ENCODE measurements at regions not wholly inside any gene's neighbourhood (a gene's known extent, or its start where the extent isn't known, plus 50 kb on each side); places are given as distances from the start of the nearest gene placed in this dataset.
"Not testable (repeated sequence)": the region's sequence is repeated elsewhere in the genome, so short reads cannot be mapped to it uniquely, and the experiment has no call there.

GRCh38 chr5:96124589-96124988, 162.9 kb upstream of the ELL2 start:
- no peak for DNase-seq

DNA sequence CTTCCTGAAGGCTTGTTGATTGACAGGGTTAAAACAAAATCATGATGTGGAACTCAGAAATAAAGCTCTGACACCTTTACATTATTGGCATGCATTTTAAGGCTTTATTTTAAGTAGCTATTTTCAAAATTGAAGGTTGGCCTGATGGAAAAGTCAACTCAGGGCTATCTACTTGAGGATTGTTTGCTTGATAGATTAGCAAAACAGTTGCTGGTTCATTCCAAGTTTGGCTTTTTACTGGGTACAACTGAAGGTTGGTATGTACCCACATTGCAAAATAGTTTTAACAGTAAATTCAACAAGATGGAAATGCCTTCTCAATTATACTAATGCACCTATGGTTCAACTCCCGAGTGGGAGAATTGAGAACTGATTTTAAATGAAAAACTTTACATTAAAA, 161.8 kb upstream of the ELL2 start:
- no peak for DNase-seq

- no peak for DNase-seq
Observed at GRCh38 chr5:96121364-96121763, 159.7 kb upstream of the ELL2 start.

- DNase-seq = no peak
Observed at GRCh38 chr5:96120120-96120519, 158.5 kb upstream of the ELL2 start.

DNA sequence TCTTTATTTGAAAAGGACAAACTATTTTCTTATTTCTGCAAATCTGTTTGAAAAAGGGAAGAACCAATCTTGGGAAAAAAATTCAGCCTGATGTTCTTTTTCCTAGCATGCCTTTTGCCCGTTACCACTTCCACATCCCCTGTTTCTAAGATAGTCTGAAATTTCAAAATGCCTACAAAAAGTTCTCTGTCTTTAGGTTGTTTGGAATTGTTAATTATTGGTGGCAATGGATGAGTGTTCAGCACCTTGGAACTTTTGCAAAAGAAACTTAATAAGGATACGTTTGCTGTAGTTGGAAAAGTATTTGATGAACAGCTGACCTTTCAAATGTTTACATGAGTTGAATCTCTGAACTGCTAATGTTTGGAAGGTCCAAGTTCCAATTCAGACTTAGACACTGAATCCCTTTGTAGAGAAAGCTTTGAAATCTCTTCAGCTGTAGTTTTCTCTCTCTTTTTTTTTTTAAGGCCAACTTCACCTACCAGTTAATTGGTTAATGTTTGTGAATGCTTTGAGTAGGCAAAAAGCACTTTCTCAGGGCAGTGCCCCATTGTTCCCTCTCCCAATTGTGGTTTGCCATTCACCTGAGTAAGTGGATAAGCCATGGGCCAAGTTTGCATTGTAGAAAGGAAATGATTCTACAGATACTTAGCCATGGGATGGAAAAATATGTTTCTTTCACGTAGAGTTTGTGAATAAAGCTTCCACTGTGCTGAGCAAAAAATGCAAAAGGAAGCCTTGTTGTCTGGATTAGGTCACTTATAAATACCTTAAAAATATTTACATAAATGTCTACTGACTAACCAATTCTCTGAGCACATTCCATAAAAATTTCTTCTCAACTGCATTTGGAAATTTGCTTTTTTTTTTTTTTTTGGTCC, 156.4 kb upstream of the ELL2 start:
- no peak for DNase-seq

DNA sequence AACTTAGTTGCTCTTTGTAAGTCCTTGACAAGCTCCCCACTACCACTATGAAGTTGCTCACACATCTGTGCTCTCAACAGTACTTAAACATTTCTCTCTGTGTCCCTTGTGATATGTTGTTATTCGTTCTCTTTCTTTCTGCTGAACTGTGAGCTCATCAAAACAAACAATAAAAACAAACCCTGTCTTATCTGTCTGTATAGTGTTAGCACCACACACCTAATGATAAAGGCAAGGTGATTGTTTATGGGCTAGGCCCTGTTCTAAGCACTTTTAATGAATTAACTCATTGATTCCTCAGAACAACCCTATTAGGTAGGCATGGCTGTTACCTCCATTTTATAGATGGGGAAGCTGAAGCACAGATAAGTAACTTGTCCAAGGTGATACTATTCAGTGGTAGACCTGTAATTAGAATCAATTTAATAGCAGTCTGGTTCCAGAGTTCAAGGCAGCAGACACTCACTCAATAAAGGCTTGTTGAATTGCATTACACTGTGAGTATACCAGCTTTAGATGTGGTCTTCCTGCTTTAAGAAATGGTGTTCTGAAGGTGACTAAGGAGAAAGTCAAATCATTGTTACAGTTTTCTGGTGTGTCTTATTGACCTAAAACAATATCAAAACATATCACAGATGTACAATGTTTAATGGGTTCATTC, 153.6 kb upstream of the ELL2 start:
- DNase-seq = peak in 1 of 5 experiments; percentile 5

- peak in 1 of 5 experiments; percentile 60 for DNase-seq
Observed at GRCh38 chr5:96114736-96115135, 153.1 kb upstream of the ELL2 start.

DNA sequence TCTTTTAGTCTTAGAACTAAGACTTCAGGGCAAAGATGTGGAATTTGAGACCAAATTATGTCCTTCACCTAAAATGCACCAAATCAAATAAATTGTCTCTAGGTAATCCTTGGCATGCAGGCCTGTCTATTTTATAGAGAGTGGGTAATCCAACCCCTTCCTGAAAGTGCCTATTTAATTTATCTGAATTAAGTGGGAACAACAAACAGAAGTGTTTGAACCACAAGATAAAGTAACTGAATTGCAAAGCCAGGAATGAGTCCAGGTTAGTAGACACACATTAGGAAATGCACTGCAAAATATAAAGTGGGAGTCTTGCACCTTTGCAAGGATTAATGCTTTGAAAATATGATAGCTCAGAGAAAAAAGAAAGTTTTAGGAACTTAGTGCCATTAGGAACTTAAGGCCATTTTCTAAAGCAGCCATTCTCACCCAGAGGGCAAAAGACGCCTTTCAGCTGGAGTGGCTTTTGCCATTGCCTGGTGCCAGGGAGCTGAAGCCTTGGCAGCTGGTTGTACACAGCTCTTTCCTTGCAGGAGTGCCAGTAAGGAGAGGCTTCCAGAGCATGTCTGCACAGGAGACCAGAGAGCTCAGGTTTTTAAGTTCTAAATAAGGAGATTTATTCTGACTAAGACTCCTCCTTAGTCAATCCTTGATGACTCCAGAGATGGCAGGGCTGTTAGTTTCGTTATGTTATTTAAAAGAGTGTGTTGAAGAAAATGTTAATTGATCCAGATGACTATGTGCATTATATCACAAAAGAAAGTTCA, 151.7 kb upstream of the ELL2 start:
- peak in 1 of 5 experiments; percentile 23 for DNase-seq

DNA sequence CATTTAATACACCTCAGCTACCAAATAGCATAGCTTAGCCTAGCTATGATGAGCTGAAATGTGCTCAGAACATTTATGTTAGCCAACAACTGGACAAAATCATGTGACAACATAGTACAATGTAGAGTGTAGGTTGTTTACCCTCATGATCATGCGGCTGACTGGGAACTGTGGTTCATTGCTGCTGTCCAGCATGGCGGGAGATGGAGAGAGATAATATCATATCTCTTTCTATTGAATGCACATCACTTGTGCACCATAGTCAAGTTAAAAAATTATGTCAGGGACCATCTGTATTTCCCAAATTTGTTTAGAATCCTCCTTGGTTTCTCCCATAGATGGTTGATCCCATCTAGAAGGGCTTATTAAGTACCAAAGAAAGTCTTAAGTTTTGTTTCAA, 151.1 kb upstream of the ELL2 start:
- peak in 1 of 5 experiments; percentile 7 for DNase-seq

GRCh38 chr5:96112123-96112670, 150.5 kb upstream of the ELL2 start:
- no peak for DNase-seq

- peak in 1 of 5 experiments; percentile 40 for DNase-seq
Observed at GRCh38 chr5:96111080-96111756, 149.6 kb upstream of the ELL2 start.

DNA sequence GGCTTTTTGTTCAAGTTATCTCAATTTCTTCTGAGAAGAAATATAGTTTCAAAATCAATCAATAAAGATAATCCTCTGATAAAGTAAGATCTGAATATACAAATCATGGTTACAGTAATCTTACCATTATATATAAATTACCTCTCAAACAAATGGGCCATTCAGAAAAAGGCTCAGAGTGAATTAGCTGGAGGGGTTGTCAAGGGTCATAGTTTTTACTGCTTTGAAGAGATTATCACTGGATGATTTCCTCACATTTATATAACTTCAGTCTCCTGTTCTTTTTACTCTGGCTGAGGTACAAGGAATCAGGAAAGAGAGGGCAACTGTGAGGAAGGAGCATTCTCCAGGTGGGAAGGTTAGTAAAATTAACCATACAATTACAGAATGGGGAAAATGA, 148.6 kb upstream of the ELL2 start:
- peak in 1 of 5 experiments; percentile 16 for DNase-seq

DNA sequence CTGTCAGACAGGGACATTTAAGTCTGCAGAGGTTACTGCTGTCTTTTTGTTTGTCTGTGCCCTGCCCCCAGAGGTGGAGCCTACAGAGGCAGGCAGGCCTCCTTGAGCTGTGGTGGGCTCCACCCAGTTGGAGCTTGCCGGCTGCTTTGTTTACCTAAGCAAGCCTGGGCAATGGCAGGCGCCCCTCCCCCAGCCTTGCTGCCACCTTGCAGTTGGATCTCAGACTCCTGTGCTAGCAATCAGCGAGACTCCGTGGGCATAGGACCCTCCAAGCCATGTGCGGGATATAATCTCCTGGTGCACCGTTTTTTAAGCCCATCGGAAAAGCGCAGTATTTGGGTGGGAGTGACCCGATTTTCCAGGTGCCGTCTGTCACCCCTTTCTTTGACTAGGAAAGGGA, 147.0 kb upstream of the ELL2 start:
- DNase-seq = not testable (repeated sequence)

GRCh38 chr5:96103829-96104228, 142.2 kb upstream of the ELL2 start:
- not testable (repeated sequence) for DNase-seq

GRCh38 chr5:96101358-96102089, 139.9 kb upstream of the ELL2 start:
- no peak for DNase-seq

DNA sequence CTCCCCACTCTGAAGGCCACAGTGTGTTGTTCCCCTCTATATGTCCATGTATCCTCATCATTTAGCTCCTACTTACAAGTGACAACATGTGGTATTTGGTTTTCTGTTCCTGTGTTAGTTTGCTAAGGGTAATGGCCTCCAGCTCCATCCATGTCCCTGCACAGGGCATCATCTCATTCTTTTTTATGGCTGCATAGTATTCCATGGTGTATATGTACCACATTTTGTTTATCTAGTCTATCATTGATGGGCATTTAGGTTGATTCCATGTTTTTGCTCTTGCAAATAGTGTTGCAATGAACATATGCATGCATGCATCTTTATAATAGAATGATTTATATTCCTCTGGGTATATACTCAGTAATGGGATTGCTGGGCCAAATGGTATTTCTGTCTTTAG, 135.8 kb upstream of the ELL2 start:
- DNase-seq = not testable (repeated sequence)

- DNase-seq = no peak
Observed at GRCh38 chr5:96096724-96097123, 135.1 kb upstream of the ELL2 start.

DNA sequence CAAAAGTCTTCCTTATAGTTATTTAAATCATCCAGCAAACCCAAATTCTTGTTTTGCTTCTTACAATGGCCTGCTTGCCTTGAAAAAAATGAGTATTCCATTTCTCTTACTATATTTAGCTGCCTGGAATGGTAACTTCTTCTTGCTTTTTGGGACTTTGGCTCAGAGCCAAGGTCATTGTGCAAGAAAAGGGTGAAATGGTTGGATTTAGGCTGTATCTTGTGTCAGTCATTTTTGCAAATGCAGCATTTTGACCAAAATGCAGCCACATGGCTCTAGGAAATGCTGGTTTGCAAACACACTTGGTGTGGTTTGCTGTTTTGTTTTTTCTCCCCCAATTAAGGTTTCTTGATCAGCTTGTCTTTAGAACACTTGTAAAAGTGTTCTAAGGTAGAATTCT, 133.3 kb upstream of the ELL2 start:
- no peak for DNase-seq

DNA sequence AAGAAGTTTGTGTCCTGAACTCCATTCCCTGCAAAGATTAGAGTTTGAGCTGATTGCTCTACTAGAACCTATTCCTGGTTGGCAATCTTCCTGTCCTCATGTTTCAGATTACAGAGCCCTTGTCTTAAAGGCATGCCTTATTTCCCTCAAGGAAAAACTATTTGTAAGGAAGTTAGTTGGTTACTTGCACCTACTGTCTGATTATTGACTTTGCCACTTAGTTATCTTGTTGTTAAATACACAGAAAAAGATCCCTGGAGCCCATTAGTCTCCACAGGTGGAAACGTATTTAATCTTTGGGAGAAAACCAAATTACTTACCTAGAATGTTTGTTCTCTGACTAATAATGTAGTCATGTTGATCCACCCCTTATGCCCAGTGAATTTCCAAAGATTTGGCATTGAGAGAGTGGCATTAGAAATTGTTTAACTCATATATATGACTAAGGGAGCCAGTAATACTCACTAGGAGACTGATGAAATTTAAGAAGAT, 132.3 kb upstream of the ELL2 start:
- no peak for DNase-seq

GRCh38 chr5:96093340-96093739, 131.7 kb upstream of the ELL2 start:
- no peak for DNase-seq

DNA sequence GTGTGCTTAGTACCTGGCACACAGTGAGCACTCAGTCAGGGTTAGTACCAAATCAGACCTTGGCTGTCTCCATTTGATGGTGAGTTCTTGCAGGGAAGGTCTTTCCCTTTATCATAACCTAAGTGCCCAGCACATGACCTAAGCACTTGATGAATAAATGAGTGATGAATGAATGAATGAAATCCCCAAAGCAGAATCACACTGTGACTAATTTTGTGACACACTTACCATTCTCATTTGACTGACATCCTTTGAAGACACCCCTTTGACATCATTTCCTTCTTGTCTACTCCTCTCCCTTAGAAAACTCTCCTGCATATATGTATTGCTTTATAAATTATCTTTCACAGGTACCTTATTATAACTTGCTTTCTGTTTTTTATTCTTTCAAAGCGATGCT, 130.2 kb upstream of the ELL2 start:
- no peak for DNase-seq

GRCh38 chr5:96090215-96090614, 128.6 kb upstream of the ELL2 start:
- no peak for DNase-seq
